ENCODE measurements at regions not wholly inside any gene's neighbourhood (a gene's known extent, or its start where the extent isn't known, plus 50 kb on each side); places are given as distances from the start of the nearest gene placed in this dataset.

DNA sequence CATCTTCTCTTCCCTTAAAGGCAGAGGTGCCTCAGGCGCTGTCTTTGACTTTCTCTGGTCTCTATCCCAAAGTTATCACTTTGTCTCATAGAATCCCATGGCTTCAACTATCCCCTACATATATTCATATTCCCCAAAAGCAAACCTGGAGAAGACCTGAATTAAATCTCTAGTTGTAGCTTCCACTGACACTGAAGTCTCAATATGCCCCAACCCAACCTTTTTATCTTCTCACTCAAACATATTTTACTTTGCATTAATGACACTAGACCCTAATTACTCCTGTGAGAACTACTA, 354.5 kb upstream of the DUSP10 start:
- no peak for DNase-seq

DNA sequence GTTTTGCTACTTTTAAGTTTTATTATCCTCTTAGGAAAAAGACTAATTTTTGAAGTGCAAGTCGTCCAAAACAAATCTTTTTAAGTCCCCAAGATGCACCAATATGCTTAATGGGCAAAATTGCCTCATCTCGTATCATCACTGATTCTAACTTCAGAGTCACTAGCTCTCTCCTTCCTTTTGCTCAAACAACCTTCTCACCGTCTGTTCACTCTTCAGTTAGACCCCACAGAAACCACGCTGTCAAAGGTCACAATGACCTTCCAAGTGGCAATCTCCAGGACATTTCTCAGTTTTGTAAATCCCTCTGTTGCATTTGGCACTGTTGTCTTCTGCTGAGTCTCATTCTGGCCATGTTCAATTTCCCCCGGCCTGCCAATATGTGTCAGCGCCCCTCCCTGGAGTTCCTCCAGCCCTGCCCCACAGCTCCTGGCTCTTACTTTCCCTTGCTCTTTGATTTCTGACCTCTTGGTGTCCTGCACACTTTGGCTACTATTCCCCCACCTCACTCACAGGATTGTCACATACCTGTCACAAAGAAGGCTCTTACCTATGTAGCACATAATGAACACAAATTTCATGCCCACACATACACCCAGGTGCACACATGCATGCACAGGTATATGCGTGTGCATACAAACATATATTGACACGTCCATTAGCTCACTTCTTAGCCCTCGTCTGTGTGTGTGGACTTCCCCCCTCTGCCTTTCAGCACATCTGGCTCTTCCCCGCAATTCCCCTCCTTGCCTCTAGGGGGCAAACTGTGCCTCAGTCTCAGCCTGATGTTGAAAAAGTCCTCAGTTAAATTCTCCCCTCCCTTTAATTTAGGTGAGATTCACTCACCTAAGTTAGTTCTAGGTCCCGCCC, 354.0 kb upstream of the DUSP10 start:
- no peak for DNase-seq

DNA sequence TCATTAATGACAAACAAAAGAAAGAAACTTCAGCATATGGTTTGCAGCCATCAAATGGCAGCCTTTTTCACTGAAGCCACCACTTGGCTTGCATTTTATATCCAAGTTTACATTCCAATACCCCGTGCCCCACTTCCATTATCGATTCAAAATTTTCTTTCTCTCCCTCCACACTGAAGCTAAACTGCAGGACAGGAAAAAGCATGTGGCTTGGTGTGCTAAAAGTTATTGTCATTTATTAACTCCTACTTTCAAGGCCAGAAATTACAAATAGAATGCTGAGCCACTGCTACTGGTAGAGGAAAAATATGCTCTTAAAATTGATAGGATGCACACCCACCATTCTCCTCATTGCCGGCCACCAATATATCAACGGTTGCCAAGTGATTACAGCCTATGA, 351.6 kb upstream of the DUSP10 start:
- DNase-seq = no peak

DNA sequence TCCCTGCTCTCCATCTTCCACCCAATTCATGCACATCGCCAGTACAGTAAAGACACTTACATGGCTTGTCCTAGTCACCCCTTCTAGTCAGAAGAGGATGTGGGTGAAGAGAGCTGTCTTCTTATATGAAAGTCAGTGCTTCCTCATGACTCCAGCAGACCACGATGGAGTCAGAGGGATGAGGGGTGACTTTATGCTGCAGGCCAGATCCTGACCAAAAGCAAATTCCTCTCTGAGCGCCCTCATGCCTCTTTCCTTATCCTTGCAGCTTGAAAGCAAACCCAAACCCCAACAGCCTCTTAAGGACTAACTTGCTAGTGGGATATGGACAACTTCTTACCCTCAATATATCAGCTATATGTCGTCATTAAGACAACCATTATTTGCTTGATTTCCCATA, 348.2 kb upstream of the DUSP10 start:
- no peak for DNase-seq

DNA sequence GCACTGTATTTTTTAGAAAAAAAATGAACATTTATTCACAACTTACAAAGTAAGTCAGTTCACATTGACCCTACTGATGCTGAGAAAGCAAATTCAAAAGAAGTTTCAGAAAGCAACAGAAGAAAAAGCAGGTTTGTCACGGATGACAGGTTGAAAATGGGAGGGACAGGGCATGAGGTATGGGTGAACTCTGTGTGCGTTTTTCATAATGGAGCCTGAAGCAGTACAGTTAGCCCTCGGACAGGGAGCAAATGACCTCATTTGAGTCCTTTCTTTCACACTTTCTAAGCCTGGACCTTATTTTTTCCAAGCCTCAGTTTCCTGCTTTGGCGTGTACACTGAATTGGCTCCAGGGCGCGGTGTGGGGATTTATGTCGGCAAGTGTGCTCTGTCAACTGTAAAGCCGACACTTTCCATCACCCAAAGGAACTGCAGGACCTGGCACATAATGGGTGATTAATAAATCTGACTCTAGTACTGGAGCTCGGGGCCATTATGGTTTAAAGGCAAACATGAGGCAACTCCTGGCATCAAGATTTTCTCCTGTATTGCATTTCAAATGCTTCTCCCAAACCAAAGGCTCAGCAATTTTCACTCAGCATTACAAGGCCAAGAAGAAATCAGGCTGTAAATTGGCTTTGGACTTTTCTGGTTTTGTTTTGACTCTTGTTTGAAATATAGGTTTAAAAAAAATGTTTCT, 345.5 kb upstream of the DUSP10 start:
- no peak for DNase-seq

DNA sequence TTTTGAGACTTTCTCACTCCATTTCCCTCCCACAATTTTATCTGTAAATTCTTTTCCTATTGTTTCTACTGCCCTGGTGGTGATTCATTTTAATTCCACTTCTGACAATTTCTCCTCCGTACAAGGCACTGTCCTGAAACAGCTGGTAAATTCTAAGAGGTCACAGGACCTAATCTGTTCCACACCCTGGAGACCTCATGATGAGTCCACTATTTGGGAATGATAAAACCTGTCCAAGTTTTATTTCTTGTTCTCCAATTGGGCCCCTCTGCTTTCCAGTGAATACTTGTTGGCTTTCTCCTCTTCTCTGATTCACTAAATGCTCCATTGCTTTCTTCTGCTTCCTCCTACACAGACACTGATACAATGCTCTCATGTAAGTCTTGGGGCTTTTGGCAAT, 343.1 kb upstream of the DUSP10 start:
- DNase-seq = no peak

DNA sequence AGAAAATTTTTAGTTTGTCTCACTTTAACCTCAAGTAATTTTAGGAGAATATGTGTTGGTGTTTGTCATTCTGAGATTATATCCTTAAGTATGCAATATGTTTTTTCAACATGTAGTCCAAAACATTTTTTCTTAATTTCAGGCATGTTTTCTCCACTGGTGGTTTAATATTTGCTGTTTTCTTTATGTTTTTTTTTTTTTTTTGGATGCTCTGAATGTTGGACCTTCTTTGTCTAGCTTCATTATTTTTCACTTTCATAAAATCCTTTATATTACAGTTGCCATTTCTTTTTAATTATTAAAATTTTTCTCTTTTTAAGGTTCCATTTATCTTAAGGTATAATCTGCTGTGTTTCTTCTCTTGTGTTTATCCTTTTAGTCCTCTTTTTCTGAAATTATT, 342.2 kb upstream of the DUSP10 start:
- no peak for DNase-seq

DNA sequence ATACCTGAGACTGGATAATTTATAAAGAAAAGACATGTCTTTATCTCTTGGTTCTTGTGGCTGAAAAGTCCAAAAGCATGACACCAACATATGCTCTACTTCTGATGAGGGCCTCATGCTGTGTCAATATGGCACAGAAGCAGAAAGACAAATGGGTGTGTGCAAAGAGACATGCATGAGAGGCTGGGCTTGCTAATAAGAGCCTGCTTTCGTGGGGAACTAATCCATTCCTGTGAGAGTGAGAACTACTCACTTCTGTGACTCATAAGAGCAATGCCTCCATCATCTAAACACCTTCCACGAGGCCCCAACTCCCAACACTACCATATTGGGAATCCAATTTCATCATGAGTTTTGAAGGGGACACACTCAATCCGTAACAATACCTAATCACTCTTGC, 340.0 kb upstream of the DUSP10 start:
- DNase-seq = no peak

DNA sequence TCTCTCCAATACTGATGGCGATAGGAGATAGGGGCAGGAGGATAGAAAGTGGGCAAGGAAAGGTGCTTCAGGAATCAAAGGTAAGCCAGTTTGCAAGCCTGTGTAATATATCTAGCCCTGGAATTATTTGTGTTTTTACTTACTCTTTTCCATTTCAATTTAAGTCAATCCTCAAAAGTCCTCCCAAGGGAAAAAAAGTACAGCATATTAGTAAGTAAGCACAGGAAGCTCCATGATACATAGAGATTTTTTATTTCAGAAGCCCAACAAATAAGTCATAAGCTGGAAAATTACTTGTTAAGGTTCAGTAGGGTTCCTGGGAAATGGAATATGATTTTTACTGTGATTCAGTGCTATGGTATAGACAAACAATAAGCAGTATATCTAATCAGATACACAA, 337.7 kb upstream of the DUSP10 start:
- DNase-seq = no peak

DNA sequence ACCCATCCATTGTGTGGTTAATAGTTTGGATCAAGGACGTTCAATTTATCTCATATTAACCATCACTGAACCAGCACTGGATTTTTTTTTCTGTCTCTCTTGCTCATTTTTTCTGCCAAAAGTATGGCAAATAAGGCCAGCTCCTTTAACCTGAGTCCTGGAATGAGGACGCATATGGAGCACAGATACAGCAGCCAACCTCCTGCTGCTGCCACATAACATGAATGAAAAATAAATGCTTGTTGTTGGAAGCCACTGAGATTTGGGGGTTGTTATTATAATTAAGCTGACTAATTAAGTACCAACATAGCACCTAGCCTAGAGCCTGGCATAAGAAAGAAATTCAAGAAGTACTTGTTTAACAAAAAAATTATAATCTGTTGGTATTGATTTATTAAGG, 335.3 kb upstream of the DUSP10 start:
- DNase-seq = no peak

DNA sequence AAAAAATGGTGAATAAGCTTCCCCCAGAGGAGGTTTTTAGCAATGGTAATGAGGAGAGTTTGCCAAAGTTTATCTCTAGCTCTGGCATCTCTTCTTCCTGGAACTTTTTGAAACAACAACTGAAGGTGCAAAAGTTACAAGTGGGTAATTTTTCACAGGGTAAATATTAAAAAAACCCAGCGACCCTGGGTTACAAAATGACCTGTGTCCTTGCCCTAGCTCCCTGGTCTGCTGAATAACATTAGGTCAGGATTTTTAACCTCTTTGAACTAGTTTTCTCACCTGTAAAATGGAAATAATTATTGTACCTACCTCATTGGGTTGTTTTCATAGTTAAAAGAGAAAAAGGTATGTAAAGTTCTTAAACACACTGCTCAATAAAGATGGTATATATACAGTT, 332.4 kb upstream of the DUSP10 start:
- no peak for DNase-seq

DNA sequence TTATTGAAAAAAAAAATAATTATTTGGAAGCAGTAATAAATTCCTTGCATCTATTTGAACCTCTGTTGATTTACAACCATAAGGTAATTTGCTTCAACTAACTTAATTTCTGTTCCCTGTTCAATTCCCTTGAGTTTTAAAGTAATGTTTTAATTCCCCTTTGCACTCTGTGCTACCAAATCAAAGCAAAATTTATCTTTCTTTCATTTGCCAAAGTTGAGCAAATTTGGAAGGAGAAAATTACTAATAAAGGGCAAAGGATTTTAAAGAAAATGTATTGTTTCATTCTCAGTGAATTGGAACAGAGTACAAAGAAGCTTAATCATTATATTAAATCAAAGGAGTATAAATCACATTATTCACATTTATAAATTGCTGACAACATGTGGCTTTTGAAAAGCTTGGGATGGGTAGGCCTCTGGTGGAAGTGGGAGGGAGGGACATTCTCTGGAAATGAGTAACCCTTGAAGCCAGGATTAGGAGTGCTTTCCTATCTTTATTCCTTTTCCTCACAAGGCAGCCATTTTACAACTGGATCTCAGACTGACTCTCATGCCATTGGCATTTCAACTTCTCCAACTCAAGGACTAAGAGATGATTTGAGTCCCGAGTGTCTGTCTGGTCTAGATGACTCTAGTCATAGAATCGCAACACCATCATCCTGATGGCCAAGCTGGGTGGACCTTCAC, 331.6 kb upstream of the DUSP10 start:
- DNase-seq = no peak

DNA sequence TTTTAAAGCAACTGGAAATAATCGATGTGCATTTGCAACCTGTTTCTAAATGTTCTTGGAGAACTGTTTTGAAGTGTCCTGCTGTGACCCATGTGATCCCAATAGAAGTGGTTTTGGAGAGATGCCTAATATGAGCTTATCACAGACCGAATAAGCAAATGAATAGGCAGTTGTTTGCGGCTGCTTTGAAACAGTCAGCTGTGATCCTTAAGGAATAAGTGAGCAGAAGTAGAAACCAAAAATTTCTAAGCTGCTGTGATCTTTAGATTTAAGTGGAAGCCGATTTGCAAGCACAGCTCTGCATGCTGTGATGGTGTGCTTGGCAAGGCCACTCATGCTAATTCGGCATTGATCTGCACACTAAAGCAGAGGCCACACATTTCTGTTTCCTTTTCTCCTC, 329.5 kb upstream of the DUSP10 start:
- DNase-seq = peak; percentile 6

DNA sequence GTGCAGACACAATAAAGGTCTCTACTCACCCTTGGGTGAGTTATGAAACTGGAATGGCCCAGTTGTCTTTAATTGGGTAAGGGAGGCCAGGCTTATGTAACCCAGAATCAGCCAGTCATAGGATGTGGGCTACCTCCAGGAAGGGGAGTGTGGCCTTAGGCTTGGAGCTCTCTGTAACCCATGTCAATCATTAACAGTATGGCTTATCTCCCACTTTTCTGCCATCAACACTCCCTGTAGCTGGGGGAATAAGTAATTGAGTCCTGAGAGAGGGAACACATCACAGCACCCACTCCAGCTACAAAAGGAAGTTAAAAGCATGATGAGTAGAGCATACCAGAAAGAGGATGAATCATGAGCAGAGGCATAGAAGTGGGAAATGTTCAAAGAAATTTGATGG, 327.0 kb upstream of the DUSP10 start:
- DNase-seq = no peak

DNA sequence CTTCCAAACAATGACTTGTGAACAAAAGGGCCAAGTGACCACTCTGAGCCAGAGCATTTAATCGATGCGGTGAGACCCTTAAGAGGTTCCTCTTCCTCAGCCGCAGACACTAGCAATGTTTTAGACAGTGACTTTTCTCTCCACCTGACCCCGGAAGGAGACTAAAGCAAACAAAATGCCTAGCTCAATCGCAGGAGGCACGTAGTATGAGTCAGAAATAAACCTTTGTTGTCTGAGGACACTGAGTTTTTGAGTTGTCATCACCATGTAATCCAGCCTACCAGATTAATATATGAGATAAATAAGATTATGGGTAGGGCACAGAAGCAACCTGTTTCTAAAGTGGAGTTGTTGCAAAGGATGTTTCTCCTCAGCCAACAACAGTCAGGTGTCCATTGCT, 326.2 kb upstream of the DUSP10 start:
- DNase-seq = no peak

DNA sequence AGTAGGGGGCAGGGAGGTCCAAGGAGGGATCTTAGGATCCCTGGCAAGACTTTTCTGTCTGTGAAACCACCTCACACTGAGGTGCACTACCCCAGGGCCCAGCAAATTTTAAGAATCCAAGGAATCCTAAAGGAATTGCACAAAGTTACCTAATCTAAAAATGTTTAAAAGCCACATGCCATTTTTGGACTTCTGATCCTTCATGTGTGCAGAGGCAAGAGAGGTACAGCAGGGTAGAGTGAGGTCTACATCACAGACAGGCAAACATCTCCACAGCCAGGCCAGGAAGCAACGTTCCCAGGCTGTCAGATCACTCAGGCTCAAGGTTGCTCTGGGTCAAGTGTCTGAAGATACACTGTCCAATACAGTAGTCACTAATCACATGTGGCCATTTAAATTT, 324.6 kb upstream of the DUSP10 start:
- no peak for DNase-seq

DNA sequence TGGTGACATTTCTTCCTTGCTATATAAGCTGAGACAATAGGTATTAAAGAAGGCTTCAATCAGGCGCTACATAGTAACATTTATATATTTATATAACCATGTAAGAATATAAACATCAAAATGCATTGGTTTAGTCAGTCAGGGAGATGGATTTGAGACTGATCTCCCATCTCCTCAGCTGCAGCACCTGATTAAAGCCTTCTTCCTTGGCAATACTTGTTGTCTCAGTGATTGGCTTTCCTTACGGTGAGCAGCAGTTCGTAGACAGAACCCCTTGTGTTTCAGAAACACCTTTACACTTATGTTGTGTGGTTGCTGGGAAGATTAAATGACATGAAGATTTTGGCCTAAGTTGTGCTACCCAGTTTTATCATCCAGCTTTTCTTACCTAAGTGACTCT, 323.3 kb upstream of the DUSP10 start:
- no peak for DNase-seq

DNA sequence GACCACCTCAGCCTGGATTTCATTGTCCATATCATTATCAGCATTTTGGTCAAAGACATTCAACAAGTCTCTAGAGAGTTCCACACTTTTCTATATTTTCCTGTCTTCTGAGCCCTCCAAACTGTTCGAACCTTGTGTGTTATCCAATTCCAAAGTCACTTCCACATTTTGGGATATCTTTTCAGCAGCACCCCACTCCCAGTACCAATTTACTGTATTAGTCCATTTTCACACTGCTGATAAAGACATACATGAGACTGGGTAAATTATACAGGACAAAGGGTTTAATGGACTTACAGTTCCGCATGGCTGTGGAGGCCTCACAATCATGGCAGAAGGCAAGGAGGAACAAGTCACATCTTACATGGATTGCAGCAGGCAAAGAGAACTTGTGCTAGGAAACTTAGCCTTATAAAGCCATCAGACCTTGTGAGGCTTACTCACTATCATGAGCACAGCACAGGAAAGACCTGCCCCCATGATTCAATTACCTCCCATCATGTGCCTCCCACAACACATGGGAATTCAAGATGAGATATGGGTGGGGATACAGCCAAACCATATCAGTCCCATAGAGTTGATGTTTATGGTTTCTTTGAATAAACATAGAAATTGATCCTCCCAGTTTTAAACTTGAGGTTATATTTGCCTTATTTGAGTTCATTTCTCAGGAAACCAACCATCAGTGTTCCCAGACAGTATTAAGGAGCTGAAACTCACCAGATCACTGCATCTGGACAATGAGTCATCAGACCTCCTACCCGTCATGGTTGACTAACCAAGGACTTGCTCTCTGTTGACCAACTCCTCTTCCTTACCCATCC, 322.7 kb upstream of the DUSP10 start:
- DNase-seq = no peak

DNA sequence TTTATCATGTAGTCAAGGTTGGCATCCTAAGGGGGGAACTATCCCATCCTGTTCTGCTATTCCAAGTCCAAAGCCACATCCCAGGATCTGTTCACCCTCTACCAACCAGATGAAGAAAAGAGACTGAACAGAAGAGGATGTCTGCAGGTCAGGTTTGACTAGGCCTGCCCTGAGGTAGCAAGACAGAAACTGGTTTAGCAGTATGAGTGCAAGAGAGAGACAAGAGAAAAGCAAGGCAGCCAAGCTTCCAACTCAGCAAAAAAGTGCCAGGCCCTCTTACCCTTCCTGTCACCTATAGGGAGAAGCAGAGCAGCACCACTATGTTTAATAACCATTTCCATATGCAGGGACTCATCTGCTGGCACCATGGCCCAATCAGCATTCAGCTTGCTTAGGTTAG, 320.8 kb upstream of the DUSP10 start:
- no peak for DNase-seq

DNA sequence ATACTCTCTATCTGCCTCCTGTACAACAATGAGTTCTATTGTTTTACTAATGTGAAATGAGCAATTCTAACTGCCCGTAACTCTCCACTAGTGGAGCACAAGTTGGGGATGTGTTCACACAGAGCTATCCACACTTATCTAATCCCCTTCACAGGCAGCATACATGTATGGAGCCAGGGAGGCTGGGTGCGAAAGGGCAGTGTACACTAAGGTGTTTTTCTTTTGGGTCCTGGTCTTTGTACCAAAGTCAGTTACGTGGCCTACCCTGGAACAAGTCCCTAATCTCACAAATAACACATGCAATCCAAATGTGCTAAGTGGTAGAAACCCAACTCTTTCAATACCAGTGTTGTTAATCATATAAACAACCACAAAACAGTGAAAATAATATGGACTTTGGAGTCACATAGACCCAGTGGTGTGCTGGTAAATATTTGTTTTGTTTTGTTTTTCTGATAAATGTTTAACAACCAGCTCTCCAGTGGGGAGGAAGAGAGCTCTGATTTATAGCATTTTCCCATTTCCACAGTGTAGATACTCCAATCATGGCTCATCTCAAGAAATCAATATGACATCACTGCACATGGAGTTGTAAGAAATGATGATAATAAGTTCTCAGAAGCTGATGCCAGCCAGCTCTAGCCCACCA, 319.9 kb upstream of the DUSP10 start:
- no peak for DNase-seq

DNA sequence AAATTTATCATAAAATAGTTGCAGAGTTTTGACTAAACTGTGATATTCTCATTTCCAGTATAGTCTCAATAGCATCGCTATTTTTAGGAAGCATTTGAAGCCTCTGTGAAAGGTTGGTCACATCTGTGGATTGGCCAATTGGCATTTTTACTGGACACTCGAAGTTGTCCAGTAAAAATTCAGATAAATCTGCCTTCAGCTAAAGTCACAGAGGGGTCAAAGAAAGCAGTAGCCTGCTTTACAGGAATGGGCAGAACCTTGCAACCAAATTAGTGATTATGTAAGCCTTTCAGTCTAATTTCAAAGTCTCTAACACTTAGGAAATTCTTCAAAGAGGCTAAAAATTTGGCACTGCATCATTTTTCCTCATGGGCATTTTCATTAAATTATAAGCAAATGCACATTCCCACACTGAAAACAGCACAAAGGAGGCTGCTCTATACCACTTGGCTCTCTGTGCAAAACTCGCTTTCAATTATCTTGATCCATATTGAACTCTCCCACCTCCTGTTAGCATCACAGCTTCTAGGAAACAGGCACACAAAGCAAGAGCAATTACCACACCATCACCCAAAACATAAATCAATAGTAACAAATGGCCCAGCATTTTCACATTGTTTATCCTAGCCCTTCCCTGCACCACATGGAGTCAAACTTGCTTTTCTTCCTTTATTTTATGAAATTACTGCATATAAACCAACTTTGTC, 318.5 kb upstream of the DUSP10 start:
- no peak for DNase-seq

DNA sequence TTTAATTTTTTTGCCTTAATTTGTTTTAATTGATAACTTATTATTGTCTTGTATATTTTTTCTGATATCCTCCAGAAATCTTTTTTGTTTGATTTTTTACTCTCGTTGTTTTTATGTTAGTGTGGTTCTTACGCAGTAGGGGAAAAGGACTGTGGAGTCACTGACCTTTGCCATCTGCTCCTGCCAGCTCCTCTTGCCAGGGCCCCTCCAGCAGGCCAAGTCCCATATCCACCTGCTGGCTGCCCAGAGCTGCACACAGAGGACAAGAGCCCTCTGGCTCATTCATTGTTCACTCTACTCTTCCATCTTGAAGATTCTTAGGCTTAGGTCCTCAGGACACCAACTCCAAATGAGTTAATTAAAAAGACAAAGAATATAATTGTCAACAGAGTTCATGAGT, 316.4 kb upstream of the DUSP10 start:
- no peak for DNase-seq
